Activated T-cell treated with anti-CD3 and anti-CD28 coated beads, Interleukin-2, amount 50 U/mL, for 4 hours (primary cell): ENCODE measurements at regions not wholly inside any gene's neighbourhood (a gene's known extent, or its start where the extent isn't known, plus 50 kb on each side); places are given as distances from the start of the nearest gene placed in this dataset.

Experiments
- ATAC-seq, 2 donors: fragments of 200-7000 bp; cut with Tn5 transposase; one replicate each; pipeline ENCODE4 v1.10.0; 2021
- DNase-seq: peaks from one replicate; pipeline ENCODE4 v3.0.0-alpha.2; 2020
- H3K27me3 Mint-ChIP-seq: one replicate; pipeline ENCODE4 v1.8.0; 2021; ENCODE audit warnings: low read depth, mixed read lengths
- H3K36me3 Mint-ChIP-seq: one replicate; pipeline ENCODE4 v1.8.0; 2022; ENCODE audit warnings: mixed read lengths; ENCODE audit not compliant: insufficient read depth
- H3K4me1 Mint-ChIP-seq: one replicate; pipeline ENCODE4 v1.8.0; 2021; ENCODE audit warnings: low read depth, mixed read lengths
- H3K4me3 Mint-ChIP-seq: one replicate; pipeline ENCODE4 v1.8.0; 2021; ENCODE audit warnings: mild to moderate bottlenecking, moderate library complexity, mixed read lengths
- H3K9me3 Mint-ChIP-seq: one replicate; pipeline ENCODE4 v1.8.0; 2021; ENCODE audit warnings: mixed read lengths

DNA sequence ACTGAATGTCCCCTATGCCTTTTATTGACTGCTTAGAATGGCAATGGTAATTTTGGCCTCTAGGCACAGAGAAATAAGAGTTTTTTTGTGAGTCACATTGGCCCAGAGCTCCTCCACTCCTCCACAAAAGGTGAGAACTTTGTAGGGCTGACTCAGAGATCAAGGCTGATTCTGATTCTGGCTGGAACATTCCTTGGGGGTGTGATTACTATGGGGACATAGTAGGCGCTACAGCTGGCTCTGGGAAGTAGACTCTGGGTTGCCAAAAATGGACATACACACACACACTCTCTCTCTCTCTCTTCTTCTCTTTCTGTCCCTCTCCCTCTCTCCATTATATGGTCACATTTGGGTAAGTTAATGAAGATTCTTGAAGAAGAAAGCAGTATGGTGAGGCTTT, 174.6 kb upstream of the DDHD1 start:
- no peaks in the 10 kb centered on the region for H3K9me3 Mint-ChIP-seq
- no peaks in the 10 kb centered on the region for H3K4me1 Mint-ChIP-seq
- peak in 1 of 2 donors; percentile 53 for ATAC-seq
- peaks cover 4% of the 10 kb centered on the region for H3K36me3 Mint-ChIP-seq
- no peak for DNase-seq
- no peak overlapping the region for H3K4me3 Mint-ChIP-seq
- H3K27me3 Mint-ChIP-seq: no peaks in the 10 kb centered on the region

DNA sequence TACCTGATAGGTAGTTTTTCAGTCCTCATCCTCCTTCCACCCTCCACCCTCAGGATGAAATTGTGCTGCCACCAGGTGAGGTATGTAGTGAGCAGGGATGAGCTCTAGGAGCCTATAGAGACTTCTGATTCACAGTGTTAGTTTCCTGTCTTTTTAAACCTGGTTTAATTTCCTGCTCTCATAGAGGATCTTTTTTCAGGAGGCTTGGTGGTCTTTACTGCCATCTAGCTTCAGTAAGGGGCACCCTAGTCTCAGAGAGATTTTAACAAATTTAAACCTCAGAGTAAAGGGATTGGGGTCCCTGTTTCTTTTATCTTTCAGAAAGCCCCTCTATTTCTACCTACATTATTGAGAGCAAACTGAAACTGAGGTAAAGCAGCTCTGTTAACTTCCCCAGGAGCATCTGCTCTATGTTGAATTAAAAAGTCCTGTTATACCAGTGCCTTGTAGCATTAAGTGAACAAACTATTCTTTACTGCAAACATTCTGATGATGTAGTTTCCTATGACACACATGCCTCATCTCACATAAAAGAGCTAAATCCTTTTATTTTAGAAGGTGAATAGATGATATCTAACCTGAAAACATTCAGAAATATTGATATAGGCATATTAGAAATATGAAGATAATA, 172.2 kb upstream of the DDHD1 start:
- no peak for DNase-seq
- Mint-ChIP-seq H3K36me3 (peaks cover 8% of the 10 kb centered on the region), H3K4me3 (no peak overlapping the region), H3K27me3 (no peaks in the 10 kb centered on the region), H3K4me1 (no peaks in the 10 kb centered on the region), H3K9me3 (peaks cover 5% of the 10 kb centered on the region)
- no peak for ATAC-seq

GRCh38 chr14:53316504-53316903, 163.4 kb upstream of the DDHD1 start:
- ATAC-seq: no peak
- Mint-ChIP-seq H3K9me3 (peaks cover 11% of the 10 kb centered on the region), H3K4me3 (no peak overlapping the region), H3K4me1 (no peaks in the 10 kb centered on the region), H3K36me3 (peaks cover 13% of the 10 kb centered on the region), H3K27me3 (no peaks in the 10 kb centered on the region)
- DNase-seq: no peak

GRCh38 chr14:53310412-53310811, 157.3 kb upstream of the DDHD1 start:
- peaks cover 6% of the 10 kb centered on the region for H3K9me3 Mint-ChIP-seq
- peaks cover 3% of the 10 kb centered on the region for H3K36me3 Mint-ChIP-seq
- no peak for DNase-seq
- no peak overlapping the region for H3K4me3 Mint-ChIP-seq
- no peak for ATAC-seq
- peaks cover 4% of the 10 kb centered on the region for H3K4me1 Mint-ChIP-seq
- H3K27me3 Mint-ChIP-seq: peaks cover 4% of the 10 kb centered on the region

DNA sequence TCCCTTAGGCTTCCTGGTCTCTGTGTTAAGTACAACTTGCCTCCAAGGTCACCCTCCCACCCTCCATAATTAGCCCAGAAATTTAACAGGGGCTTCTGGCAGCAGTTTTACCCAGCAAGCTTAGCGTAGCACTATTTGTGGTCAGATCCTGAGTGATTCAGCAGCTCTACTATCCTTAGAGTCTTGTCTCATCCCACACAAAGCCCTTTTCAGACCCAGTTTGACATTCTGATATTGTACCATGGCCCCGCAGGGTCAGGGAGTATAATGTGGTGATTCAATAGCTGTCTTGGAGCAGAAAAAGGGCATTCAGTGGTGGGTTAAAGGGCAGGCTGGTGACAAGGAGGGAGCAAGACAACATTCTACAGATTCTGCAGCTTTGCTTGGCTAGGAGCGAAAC, 153.8 kb upstream of the DDHD1 start:
- Mint-ChIP-seq H3K36me3 (no peaks in the 10 kb centered on the region), H3K4me3 (no peak overlapping the region), H3K4me1 (peaks cover 4% of the 10 kb centered on the region), H3K27me3 (peaks cover 4% of the 10 kb centered on the region), H3K9me3 (peaks cover 6% of the 10 kb centered on the region)
- DNase-seq (no peak), ATAC-seq (no peak)

DNA sequence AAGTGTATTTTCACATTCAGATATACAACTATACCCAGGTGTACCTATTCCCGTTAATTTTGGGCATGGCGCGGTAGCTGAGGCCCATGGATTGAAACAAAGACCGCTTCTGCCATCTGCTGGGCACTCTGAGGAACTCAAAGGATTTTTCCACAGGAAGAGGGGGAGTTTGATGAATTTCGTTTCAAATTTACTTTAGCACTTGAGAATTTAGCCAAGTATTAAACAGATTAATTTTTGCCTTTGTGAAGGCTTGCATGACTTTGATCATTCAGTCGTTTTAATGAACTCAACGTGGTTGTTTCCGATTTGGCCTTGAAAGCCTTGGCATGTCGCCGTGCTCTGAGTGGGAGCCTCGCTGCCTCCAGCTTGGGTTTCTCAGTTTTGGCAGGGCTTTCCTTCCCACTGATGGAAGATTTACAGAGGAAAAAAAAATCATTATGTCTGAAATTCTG, 153.2 kb upstream of the DDHD1 start:
- peaks cover 2% of the 10 kb centered on the region for H3K9me3 Mint-ChIP-seq
- peak; percentile 30 for DNase-seq
- peak overlapping the region; percentile 61 for H3K4me3 Mint-ChIP-seq
- no peaks in the 10 kb centered on the region for H3K36me3 Mint-ChIP-seq
- H3K27me3 Mint-ChIP-seq: peaks cover 4% of the 10 kb centered on the region
- ATAC-seq: peak; percentile 38 to 70
- H3K4me1 Mint-ChIP-seq: peaks cover 4% of the 10 kb centered on the region

DNA sequence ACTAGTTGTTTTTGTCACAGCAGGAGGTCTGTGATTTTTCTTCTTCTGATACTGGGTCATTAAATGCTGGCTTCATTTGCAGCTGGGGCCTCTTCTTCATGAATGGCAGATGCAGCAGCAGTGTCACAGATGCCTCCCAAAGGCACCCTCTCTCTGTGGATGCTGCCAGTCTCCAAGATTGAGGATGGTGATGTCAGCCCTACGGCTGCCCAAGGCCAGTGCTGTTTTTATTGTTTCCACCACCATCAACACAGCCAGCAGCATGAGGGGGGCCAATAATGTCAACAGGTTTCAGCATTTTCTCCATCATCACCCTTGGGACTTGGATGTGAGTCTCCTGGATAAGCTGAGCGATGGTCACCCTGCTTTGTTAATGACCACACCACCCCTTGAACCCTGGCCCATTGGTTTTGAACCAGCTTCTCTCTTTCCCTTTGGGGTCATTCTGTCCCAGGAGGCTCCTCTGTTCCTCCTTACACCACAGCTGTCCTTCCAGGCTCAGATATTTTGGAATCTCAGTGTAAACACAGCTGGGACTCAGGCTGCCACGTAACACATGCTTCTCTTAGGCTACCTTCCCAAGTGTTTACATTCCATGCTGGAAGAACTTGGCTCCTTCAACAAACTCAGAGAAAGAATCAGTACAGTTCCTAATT, 151.7 kb upstream of the DDHD1 start:
- ATAC-seq (no peak), DNase-seq (no peak)
- H3K27me3 Mint-ChIP-seq: peaks cover 4% of the 10 kb centered on the region
- H3K4me1 Mint-ChIP-seq: peaks cover 4% of the 10 kb centered on the region
- H3K36me3 Mint-ChIP-seq: no peaks in the 10 kb centered on the region
- H3K9me3 Mint-ChIP-seq: no peaks in the 10 kb centered on the region
- no peak overlapping the region for H3K4me3 Mint-ChIP-seq

DNA sequence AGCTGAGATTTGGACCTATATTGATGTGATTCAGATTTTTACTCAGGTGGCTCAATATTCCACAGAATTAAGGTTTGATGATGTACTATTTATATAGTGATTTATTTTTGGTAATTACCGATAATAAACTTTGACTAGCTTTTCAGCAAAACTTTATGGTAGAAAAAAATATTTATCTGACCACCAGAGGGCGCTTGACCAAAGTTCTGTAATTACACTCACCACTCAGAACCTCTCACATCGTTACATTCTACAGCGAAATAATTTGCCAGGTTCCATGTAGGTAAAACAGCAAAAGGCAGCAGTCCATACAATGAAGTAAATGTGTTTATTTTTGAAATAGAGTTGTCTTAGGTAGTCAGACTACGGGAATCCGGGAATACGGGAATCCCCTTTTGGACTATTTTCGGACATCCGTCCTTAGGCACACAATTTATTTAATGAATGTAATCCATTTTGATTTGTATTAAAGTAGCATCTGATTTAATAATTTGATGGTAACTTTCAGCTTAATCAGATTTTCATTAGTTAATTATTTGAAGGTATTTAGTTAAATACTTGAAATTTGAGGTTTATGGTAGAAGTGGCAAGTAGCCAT, 143.0 kb upstream of the DDHD1 start:
- Mint-ChIP-seq H3K4me1 (no peaks in the 10 kb centered on the region), H3K27me3 (no peaks in the 10 kb centered on the region), H3K4me3 (no peak overlapping the region), H3K9me3 (no peaks in the 10 kb centered on the region), H3K36me3 (no peaks in the 10 kb centered on the region)
- no peak for DNase-seq
- ATAC-seq: peak in 1 of 2 donors; percentile 25

- Mint-ChIP-seq H3K4me3 (no peak overlapping the region), H3K9me3 (no peaks in the 10 kb centered on the region), H3K4me1 (no peaks in the 10 kb centered on the region), H3K27me3 (no peaks in the 10 kb centered on the region), H3K36me3 (no peaks in the 10 kb centered on the region)
- ATAC-seq (no peak), DNase-seq (no peak)
Observed at GRCh38 chr14:53295372-53295771, 142.2 kb upstream of the DDHD1 start.

DNA sequence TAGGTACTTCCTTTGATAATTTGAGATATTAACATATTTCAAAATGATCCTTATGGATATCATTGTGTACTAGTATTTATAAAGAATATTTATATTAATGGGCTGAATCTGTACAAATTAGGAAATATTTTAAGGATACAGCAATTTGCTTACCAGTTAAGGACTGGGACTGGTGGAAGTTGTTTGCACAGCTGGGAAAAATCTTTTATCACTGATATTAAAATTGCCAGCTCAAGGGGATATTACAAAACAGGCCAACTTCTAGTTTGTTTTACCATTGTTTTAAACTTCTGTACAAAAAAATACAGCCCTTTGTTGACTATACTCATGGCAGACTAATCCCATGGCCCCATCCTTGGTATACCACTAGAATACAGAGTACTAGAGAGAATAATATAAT, 133.2 kb upstream of the DDHD1 start:
- Mint-ChIP-seq H3K4me3 (no peak overlapping the region), H3K4me1 (no peaks in the 10 kb centered on the region), H3K27me3 (no peaks in the 10 kb centered on the region), H3K36me3 (no peaks in the 10 kb centered on the region), H3K9me3 (peaks cover 9% of the 10 kb centered on the region)
- ATAC-seq: no peak
- no peak for DNase-seq

GRCh38 chr14:53285821-53286220, 132.7 kb upstream of the DDHD1 start:
- Mint-ChIP-seq H3K36me3 (no peaks in the 10 kb centered on the region), H3K27me3 (no peaks in the 10 kb centered on the region), H3K9me3 (peaks cover 11% of the 10 kb centered on the region), H3K4me1 (no peaks in the 10 kb centered on the region), H3K4me3 (no peak overlapping the region)
- no peak for DNase-seq
- ATAC-seq: no peak

DNA sequence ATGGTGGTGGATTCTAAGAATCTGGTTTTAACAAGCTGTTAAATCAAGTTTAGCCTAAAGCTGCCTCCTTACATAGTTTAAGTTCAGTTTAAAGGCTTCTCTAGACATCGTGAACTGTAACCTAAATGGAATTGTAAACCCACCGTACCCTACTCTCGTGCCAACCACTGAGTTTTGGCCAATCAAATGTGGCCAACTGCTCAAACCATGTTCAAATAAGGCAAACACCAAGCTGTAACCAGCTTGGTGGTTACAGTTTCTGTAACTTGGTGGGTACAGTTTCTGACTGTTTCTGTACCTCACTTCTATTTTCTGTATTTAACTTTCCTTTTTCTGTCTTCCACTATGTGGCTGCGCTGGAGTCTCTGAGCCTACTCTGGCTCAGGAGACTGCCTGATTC, 131.9 kb upstream of the DDHD1 start:
- DNase-seq (no peak), ATAC-seq (no peak)
- H3K36me3 Mint-ChIP-seq: no peaks in the 10 kb centered on the region
- H3K4me3 Mint-ChIP-seq: no peak overlapping the region
- H3K4me1 Mint-ChIP-seq: no peaks in the 10 kb centered on the region
- H3K9me3 Mint-ChIP-seq: peaks cover 16% of the 10 kb centered on the region
- H3K27me3 Mint-ChIP-seq: no peaks in the 10 kb centered on the region

GRCh38 chr14:53278602-53279506, 125.7 kb upstream of the DDHD1 start:
- H3K4me3 Mint-ChIP-seq: no peak overlapping the region
- H3K9me3 Mint-ChIP-seq: peaks cover 21% of the 10 kb centered on the region
- no peaks in the 10 kb centered on the region for H3K36me3 Mint-ChIP-seq
- no peak for DNase-seq
- H3K27me3 Mint-ChIP-seq: no peaks in the 10 kb centered on the region
- no peak for ATAC-seq
- no peaks in the 10 kb centered on the region for H3K4me1 Mint-ChIP-seq

DNA sequence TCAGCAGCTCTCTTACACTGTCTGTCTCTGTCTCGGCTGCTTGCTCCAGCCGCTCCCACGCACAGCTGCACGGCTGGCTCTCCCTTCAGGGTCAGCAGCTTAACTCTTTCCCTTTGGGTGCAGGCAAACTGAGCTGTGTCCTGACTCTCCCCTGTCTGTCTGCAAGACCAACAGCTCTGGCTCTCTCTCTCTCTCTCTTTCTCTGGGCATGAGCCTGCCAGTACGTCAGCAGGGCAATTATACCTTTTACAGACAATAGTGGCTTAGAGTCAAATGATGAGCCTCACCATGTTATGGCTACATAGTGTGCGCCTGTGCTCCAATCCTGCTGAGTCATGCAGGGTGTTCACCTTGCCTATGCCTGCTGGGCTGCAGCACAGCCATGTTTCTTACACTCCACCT, 120.5 kb upstream of the DDHD1 start:
- H3K4me1 Mint-ChIP-seq: peaks cover 2% of the 10 kb centered on the region
- no peak for DNase-seq
- H3K36me3 Mint-ChIP-seq: peaks cover 2% of the 10 kb centered on the region
- peaks cover 3% of the 10 kb centered on the region for H3K9me3 Mint-ChIP-seq
- peaks cover 2% of the 10 kb centered on the region for H3K27me3 Mint-ChIP-seq
- ATAC-seq: no peak
- H3K4me3 Mint-ChIP-seq: no peak overlapping the region
